ENCODE measurements at regions not wholly inside any gene's neighbourhood (a gene's known extent, or its start where the extent isn't known, plus 50 kb on each side); places are given as distances from the start of the nearest gene placed in this dataset.

DNA sequence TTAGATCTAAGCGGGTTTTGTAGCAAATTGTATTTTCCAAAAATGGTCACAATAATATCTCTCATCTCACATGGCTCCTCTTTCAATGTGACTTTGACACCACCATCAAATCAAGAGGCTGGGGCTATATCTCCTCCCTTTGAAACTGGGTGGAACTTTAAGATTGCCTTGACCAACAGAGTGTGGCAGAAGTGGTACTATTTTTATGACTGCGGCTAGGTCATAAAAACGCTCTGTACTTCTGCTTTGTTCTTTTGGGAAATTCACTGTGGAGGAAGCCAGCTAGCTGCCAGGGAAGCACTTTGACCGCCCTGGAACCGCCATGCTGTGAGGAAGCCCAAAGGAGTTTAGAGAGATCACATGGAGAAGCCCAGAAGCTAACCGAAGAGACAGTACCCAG lies 50.7 kb upstream of the ACOT11 start:
- no peak for FAIRE-seq

DNA sequence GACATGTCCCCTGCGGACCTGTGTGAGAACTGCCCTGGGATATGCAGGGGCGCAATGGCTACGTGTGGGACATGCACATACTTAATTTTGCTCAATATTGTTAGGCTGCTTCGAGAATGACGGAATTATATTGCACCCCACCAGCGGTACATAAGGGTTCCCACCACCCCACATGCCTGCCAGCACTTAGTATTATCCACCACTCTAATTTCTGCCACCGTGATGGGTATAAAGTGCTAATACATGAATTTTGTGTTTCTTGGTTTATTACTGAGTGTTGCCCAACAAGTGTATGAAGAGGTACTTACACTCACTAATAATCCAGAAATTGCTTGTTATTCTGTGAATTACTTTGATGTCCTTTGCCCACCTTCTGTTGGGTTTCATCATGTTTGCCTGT lies 52.1 kb upstream of the ACOT11 start:
- FAIRE-seq: no peak

DNA sequence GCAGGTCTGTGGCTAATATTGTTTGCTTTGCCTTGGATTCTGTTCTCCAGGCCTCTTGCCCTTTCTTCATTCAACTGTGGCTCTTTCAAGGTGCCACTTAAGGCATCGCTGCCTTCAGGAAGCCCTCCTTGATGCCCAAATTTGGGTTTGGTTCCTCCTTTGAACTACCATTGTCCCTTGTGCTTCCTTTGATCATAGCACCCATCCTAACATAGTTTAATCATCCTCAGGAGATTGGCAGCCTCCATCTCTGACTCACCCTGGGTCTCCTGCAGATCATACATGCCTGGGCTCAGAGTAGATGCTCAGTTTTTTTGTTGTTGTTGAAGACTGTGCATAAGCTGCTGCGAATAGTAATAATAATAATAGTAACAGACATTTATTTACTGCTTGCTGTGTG lies 54.4 kb upstream of the ACOT11 start:
- no peak for FAIRE-seq

DNA sequence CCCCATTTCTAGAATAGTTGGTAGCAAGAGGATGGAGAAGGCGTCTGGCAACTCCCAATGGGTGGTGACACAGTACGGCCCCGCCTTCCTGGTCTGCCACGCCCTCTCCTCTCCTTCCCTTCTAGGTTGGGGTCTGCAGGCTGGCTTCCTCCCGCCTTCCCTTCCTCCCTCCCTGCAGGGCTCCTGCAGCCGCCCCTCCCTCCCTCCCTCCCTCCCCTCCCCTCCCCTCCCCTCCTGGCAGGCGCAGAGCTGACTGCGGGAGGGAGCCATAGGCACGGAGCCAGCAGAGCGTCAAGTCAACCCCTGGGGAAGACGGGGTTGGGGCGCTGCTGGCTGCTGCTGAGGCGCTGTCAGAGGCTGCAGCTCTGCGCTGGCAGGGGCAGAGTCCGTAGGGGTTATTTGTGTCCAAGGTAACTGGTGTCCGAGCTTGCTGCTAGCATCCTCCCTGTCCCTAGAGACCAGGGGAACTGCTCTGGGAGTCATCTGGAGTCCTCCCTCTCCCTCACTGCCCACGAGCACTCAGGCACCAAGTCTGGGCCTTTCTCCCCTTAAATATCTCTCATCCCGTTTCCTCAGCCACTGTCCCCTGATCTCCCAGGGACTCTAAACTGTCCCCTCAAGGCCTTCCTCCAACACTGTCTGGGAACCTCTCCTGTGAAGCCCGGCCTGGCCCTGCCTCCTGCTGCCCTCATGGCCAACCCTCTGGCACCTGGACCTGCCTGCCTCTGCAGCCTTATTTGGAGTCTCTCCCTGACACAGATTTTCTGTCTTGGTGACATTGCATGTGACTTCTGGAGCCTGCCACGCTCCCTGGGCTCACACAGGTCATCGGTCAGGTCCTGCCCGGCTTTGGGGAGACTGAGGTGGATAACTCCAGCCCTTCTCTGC lies 57.4 kb upstream of the ACOT11 start:
- FAIRE-seq: no peak

DNA sequence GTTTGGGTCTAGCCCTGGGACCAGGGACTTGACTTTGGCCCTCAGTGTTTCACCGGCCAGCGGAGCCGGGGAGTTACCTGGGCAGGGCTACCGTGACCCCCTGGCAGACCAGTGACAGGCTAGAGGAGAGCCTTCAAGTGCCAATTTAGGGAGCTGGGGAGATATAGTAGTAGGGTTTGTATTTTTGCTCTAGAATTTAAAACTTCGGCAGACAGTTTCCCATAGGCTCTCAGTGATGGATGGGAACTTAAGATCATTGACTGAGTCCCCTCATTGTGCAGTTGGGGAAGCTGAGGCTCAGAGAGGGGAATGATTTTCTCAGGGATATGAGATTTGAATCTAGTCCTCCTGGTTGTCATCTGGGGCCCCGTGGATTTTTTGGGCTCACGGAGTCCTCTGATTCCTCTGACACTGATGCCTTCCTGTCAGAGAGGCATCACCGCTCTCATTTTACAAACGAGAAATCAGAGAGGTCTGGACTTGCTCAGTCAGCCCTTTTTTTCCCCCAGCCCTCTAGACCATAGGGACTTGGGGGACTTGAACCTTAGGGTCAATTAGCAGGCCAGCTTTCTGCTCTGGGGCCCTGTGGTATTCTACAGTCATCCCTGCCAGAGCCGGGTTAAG lies 58.3 kb upstream of the ACOT11 start:
- FAIRE-seq: no peak

DNA sequence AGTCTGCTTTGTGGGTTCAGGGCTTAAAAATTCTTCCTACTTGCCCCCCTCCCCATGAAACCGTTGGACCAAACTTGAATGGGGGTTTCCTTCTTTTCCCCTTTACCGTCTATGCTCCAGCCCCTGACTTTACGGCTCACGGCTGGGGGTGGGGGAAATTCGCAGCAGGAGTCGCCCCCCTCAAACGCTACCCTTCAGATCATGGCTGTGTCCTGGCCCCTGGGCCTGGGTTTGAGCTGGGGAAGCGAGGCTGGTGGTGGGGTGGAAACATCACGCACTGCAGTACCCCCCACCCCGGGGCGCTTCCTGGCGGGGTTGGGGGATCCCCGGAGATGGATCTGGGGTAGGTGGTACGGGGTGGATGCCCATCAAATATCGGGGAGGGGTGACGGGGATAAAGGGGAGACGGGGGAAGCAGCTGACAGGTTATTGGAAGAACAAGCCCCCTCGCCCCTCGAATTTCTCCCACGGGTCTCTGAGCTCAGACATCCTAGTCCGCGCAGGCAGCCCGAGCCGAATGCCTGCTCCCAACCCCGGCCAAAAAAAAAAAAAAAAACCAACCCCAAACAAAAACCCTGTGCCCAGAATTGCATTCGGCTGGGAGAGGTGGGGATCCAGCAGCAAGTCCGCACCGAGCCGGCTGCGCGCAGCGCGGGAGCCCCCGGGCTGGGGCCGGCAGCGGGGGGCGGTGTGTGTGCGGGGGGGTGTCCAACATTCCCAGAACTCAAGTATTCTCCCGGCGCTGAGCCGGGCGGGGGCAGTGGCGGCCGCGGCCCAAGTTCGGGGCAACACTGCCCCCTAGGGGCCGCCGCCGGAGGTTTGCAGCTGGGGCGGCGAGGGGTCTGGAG lies 59.0 kb upstream of the ACOT11 start:
- FAIRE-seq: peak; percentile 48

DNA sequence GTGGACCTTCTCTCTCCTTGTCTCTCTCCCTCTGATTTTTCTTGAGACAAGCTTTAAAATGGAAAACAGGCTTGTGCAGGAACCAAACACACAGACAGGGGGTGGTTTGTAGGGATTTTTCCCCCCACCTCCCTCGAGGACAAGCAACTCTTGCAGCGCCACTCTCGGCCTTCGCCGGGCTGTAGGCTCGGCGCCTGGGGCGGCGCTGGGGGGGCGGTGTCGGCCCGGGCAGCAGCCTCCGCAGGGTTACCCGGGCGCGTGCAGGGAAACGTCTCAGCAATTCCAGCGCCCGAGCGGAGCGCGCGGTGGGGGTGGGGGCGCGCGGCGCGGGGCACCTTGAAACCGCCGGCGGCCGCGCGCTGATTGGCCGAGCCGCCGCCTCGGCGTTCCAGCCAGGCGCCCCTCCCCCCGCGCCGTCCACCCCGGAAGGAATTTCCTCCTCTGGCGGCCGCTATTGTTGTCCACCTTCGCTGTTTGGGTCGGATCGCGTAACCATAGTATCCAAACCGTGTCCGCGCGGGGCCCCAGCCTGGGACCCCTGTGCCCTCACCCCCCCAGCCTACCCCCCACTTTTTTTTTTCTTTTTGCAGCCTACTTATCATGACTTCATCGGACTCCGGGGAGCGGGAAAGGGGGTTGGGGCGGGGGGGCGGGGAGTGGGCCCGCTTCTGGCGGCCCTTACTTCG lies 59.8 kb upstream of the ACOT11 start:
- no peak for FAIRE-seq

DNA sequence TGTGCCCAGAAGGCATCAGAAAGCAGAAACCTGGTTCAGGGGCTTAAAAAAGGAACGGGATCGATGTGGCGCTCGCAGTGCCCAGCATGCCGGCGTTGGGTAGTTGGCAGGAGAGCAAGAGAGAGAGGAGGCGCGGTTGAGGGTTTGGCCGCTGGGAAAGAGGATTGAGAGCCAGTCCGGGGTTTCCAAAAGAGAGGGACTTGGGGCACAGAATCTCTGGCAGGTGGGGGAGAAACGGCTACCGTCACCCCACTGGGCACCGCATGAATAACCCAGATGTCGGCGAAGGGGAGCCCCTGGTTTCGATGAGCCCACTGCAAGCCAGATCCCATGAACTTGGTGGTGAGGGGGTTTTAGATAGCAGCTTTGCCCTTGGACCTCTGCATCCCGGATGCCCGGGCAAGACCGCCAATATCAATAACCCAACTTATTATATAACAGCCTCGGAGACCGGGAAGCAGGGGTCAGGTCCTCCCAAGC lies 60.4 kb upstream of the ACOT11 start:
- FAIRE-seq: no peak

DNA sequence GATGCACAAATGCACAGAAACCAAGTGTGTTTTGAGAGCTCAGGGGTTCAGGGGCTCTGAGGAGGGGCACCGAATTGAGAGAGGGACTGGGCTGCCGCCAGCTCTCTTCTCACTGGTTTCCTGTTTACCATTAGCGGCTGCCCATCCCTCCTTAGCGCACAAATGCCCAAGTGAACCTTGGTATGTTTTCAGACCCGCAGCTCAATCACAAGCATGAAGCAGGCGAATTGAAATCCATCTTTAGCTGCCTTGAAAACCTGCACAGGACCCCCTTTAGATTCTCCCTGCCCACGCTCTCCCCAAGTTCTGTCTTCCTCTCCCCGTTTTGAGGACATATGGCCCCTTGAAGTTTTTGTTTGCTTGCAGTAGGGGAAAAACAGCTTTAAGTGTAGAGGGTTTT lies 61.1 kb upstream of the ACOT11 start:
- no peak for FAIRE-seq

DNA sequence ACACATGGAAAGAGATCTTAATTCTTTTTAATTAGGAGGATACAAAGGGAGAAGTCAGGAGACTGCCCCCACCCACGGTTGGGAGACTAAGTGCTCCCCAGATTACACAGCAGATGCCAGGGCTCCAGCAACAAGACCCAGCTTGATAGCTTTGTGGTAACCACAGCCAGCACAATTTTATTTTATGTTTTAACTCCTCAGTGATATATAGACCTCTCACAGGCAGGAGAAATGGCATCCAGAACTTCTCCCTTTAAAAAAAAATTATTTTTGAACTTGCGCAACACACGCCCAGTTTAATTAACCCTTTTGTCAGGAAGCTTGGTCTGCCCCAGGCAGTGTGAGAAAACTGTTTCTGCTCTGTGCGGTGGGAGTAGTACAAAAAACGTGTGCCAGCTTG lies 62.6 kb upstream of the ACOT11 start:
- no peak for FAIRE-seq

DNA sequence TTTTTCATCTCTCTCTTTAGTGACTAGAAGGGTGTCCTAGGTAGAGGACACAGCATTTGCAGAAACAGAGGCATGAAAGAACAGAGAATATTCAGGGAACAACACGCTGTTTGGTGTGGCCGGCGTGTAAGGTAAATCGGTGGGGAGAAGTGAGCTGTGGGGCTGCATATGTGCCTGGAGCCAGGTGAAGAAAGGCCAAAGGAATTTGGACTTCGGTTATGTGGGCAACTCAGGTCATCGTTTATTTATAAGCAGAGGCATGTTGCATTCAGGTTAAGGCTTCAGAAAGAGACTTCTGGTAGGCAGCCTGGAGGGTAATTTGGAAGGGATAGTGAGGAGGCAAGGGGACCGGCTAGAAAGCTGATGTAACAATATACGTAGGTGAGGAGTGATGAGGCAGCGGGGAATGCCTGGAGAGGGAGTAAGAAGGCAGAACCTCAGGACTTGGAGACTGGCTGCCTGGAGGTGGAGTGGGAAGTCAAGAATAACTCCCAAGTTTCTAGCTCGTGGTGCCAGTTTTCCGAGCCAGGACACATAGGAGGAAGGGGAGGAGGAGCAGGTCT lies 64.1 kb upstream of the ACOT11 start:
- peak; percentile 44 for FAIRE-seq

DNA sequence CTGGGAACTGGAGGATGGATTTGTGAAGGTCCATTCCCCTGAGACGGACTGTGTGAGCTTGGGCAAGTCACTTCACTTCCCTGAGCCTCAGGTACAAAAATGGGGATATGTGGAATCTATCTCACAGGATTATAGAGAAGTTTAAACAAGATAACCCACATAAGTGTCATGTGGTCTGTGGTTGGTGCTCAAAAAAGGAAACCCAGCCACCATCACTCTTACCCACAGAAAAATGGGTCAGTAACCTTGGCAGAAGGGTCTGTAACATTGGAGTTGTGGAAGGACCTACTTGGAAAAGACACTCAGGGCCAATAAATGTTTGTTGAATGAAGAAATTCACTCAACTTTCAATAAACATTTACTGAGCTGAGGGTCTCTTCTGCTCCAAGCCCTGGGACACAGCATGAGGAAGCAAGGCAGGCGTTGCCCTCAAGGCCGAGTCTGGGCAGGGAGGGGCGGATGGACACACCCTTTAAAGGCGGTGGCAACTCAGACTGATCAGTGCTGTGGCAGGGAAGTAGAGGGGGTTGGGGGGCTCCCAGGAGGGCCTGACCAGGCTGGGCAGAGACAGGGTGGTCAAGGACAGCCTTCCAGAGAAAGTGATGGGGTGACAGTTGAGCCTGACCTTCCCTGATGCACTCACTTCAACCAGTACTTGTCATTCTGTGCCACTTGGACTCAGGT lies 66.7 kb upstream of the ACOT11 start:
- no peak for FAIRE-seq

DNA sequence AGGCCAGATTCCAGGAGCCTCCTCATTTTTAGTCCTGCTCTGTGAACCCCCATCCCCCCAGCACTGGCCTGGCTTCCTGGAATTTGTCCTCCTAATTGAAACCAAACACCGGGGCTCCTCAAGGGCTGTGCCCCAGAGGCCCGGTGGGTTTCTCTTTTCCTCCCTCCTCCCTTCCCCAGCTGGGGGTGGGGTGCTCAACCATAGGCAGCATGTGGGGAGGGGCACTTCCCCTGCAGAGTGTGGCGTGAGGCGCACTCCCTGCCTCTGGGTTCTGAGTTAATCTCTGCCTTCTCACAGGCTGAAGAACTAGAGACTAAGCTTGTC lies 67.5 kb upstream of the ACOT11 start:
- FAIRE-seq: no peak

DNA sequence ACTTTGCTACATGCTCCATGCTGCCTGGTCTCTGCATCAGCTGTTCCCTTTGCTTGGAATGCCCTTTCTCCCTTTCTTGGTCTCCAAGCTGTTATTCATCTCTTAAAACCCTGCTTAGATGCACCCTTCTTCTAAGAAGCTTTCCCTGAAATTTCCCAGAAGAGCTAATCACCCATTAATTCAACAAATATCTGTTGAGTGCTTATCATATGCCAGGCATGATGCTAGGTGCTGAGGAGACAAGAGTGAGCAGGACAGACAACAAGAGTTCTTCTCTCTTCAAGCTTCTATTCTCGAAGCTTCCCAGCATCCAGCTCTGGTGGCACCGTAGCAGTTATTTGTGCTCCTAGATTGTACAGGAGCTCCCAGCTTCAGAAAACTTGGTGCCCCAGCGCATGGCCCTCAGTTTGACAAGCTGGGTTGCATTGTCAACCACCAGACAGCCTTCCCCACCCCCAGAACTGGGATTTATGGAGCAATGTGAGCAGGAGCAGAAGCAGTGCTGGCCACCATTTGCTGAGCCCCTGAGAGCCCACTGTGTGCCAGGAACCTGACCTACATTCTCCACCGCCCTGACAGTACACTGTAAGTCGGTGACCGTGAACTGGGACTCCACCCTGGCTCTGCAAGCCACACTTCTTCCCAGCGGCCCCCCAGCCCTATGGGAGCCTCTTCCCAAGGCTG lies 68.0 kb upstream of the ACOT11 start:
- FAIRE-seq: no peak

DNA sequence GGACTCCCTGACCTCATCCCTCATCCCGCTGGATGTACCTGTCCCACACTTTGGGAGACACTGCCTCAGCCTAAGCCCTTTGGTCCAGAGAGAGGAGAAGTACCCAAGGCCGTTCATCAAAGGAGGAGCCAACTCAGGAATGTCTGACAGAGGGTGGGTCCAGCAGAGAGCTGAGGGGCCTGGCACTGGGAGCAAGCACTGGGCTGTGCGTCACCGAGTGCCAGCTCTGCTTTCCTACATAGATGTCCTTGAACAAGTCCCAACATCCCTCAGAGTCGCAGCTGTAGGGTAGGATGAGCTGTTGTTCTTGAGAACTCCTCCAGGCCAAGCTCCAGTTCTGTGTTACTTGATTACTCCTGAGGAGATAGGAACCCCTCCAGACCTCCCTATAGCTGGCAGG lies 68.8 kb upstream of the ACOT11 start:
- no peak for FAIRE-seq

DNA sequence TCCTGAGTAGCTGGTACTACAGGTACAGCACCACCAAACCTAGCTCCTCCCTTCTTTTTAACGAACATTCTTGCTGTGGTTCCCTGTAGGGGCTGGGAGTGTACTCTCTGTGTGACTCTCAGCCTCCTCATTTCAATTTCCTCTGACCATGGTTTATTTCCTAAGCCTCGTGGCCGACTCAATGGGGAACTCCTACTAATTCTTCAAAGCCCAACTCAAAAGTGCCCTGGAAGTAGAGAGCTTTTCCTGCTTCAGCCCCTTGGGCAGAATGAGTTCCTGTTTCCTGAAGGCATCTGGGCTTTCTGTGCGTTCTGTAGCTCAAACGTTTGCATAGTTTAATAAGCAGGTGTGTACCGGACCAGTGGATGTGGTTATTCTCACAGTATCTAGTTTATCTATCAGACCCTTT lies 70.9 kb upstream of the ACOT11 start:
- FAIRE-seq: peak; percentile 15

DNA sequence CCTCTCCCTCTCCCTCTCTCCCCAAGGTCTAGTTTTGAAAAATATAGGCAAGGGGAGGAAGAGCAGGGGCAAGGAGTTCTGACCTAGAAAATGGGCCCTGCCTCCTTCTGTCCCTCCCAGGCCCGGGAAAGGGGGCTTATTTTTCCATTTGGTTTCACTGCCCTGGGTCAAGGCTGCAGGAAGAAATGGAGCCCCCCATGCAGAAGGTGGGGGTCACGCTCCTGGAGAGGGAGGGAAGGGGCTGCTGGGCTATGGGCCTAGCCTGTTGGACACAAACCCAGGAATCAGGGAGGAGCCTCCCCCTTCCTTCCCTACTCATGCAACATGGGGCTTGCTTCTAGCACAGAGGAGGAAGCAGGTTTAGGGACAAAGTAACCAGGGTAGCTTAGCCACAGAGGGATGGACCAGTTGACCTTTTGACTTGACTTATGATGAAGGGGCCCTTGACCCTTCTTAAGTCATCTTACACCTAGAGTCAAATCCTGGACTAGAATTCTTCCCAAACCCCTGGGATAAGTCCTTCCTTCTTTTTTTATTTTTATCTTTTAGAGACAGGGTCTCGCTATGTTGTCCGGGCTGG lies 70.4 kb upstream of the SSBP3 start:
- no peak for FAIRE-seq

DNA sequence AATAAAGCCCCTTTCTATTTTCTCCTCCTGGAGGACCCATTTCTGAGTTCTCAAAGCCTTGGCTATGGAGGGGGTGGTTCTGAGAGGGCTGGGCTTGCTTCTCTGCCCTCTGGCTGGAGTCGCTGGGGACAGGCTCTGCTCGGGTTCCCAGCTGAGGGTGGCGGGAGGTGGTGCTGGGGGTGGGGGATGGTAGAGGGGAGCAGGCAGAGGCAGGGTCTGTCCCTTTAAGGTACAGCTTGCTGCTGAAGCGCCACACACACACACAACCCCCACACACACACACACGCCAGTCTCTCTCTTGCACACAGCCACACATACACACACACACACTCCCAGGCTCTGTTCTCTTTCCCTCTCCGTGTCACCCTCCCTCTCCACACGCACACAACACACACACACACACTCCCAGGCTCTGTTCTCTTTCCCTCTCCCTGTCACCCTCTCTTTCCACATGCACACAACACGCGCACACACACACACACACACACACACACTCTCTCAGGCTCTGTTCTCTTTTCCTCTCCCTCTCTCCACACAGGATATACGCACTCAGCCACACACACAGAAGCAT lies 69.8 kb upstream of the SSBP3 start:
- FAIRE-seq: no peak

DNA sequence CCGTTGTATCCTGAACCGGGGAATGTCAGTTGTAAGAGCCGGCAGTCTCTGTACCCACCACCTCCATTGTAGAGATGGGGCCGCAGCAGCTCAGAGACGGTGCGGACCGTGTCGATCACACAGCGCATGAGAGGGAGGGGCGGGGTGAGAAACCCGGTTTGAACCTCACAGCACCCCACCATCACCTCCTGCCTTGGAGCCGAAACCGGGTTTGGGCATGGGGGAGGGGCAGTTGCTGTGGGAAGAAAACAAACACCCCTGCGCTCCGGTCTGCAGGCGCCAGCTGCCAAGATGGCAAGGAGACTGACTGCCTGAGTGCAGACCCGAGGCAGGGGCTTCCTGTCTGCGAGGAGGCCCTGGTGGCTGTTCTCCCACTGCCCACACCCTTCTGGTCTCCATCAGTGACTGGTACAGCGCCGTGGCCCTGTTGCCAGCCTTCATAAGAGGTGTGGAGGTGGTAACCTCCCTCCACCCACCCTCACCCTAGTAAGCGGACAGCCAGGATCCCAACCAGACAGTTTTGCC lies 69.2 kb upstream of the SSBP3 start:
- FAIRE-seq: no peak

Data from G401.6 (cell line).